NCI-H510A treated with DMSO at 0.1 percent for 48 hours (cell line): ENCODE measurements at regions not wholly inside any gene's neighbourhood (a gene's known extent, or its start where the extent isn't known, plus 50 kb on each side); places are given as distances from the start of the nearest gene placed in this dataset.
"Not testable (repeated sequence)": the region's sequence is repeated elsewhere in the genome, so short reads cannot be mapped to it uniquely, and the experiment has no call there.

ENCODE experiments used
- DNase-seq: peaks from one replicate; lab custom pipeline; 2025; lab: John Stamatoyannopoulos, UW

DNA sequence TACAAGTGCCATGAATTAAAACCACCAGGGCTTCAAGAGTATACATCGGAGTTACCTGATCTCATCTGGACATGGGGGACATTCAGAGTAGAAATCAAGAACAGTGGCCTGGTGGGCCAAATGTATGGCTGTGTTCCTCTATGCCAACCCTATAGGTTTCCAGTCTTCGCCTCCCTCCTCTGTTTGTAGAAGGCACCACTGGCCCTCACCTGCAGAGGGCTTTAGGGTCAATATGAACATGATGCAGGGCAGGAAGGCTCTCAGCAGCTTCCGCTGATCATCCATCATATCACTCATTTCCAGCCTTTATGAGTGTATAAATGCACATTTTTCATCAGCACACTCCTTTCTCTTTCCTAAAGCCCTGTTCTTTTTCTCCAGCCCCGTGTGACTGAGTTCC is 555.5 kb upstream of the BRINP1 start:
- no peak for DNase-seq

GRCh38 chr9:119917175-119917574 is 547.9 kb upstream of the BRINP1 start:
- DNase-seq, result no peak

- DNase-seq, result no peak
Observed at GRCh38 chr9:119907056-119907455, 537.8 kb upstream of the BRINP1 start.

DNA sequence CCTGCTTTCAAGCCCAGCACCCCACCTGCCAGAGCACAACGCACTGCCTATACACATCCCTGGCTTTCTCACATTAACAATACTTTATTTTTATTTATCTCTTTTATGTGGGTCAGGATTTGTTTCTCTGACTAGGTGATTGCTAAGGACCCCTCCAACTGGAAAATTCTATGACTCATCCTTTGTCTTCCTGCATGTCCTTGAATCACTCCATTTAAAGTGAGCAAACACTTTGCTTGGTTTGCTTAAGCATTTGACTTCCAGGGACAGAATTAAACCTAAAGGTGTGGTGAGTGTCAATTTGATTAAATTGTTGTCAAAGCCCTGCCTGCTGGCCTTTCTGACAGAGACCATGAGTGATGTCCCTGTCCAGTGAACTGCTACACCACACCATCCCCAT is 536.5 kb upstream of the BRINP1 start:
- peak; percentile 90 for DNase-seq

- no peak for DNase-seq
Observed at GRCh38 chr9:119903851-119904250, 534.6 kb upstream of the BRINP1 start.

GRCh38 chr9:119902611-119903010 is 533.4 kb upstream of the BRINP1 start:
- DNase-seq, result no peak

DNA sequence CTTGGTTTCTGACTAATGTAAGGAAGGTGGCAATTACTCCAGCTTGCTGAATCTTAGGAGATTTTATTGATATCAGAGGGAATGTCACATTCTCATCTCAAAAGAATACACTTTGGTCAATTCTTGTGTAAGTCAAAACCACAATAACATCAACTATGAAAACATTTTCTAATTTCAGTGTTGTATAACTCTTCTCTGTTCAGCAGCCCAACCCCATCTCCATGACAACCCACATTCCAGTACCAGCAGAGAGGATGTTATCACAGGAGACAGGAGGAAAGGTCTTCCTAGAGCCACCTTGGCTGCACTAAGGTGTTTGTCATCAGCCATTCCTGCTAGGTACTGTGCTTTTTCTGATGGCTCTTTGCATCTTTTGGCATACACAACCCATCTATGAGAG is 529.1 kb upstream of the BRINP1 start:
- no peak for DNase-seq

- DNase-seq, result no peak
Observed at GRCh38 chr9:119884438-119884837, 515.2 kb upstream of the BRINP1 start.

DNA sequence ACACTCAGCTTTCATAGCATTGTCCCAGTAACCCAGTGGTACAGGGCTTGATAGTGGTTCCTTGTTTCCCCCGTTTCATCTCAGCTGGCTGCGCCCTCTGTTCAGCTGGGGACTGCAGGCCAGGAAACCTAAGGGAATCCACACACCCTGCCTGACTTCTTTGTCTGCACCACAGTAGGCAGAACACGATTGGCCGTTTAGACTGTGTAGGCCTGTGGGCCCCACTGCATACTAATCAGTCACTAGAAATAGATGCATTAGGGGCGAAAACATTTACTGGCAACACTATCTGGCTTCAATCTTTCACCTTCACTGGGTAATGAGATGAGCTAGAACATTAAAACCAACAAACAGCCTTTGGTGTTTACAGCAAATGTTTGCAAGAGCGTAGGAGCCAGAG is 512.7 kb upstream of the BRINP1 start:
- no peak for DNase-seq

- no peak for DNase-seq
Observed at GRCh38 chr9:119880361-119880760, 511.1 kb upstream of the BRINP1 start.

DNA sequence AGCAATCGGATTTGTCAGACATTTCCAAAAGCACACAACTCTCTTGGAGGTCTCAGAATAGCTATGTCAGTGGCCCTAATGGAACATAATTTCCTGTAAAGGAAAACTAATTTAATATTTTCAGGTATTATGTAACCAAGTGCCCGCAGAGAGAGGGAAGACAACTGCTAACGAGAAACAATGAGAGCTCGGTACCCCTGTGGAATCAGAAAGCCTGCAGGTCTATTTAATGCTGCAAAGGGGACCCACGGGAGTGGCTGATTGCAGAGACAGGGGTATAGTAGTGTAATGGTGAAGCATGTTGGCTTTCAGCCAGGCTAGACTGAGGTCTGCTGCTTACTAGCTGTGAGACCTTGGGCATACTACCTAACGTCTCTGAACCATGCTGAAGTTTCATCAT is 508.1 kb upstream of the BRINP1 start:
- no peak for DNase-seq

GRCh38 chr9:119873877-119874276 is 504.6 kb upstream of the BRINP1 start:
- DNase-seq, result no peak

GRCh38 chr9:119870251-119870650 is 501.0 kb upstream of the BRINP1 start:
- DNase-seq, result not testable (repeated sequence)

GRCh38 chr9:119868694-119869093 is 499.5 kb upstream of the BRINP1 start:
- peak; percentile 8 for DNase-seq

GRCh38 chr9:119861842-119862241 is 492.6 kb upstream of the BRINP1 start:
- DNase-seq, result no peak

GRCh38 chr9:119859128-119859527 is 489.9 kb upstream of the BRINP1 start:
- no peak for DNase-seq

DNA sequence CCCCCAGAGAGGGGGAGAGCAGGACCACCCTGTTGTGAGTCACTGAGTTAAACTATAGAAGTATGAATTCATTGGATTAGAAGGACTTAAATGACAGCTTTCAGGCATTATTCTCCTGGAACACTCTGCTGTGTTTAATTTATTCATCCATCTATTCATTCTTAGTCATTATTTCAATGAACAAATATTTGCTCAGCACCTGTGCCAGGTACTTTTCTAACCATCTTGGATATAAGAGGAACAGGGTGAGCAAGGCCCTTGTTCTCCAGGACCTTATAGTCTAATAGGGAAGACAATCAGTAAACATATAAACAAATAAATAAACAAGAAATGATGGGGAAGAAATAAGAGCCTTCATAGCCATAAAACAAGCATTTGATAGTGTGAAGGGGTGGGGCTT is 483.9 kb upstream of the BRINP1 start:
- peak; percentile 45 for DNase-seq

DNA sequence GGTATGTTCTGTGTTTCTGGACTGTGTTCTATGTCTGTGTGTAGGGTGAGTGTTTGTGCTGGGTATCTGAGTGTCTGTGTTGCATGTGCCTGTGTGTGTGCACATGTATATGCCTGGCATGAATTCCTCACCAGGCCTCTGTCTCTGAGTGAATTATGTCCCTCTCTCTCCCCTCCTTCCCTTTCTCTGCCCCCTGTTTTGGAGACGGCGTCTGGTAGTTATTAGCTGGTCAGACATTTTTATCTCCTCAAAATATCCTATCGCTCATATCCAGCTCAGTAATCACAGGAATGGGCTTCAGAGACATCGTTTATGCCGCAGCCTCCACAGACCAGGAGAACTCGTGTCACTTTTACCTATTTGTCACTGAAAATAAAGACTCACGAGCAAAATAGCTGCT is 483.2 kb upstream of the BRINP1 start:
- DNase-seq, result no peak

- no peak for DNase-seq
Observed at GRCh38 chr9:119844431-119844830, 475.2 kb upstream of the BRINP1 start.

DNA sequence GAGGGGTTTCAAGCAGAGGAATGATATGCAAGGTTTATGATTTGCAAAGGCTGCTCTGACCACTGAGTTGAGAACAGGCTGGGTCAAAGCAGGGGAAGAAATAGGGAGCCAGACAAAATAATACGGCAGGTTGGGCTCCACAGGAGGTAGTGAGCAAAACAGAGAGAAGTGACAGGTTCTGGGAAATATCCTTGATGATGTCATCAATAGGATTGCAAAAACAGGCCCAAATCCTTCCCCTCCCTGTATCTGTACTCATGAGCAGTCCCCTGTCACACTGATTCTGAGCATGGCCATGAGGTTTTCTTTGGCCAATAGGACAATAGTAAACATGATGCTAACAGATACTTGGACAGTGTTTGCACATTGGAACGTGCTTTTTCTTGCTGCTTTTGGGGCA is 471.8 kb upstream of the BRINP1 start:
- no peak for DNase-seq

DNA sequence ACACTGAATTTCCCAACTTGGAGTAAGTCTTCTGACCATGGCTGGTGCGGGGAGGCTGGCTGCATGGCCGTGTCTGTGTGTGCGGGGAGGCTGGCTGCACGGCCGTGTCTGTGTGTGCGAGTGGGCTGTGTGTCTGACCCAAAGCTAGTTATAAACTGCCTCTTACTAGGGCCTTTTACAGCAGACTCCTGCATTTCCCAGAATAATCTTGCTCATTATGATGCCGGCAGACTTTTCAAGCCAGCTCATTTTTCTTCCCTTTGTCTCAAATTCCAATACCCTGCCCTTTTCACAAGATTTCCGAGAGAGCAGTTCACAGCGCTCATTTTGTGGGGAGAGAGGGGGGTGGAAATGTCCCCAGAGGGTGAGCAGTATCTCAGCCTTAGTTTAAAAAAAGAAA is 470.7 kb upstream of the BRINP1 start:
- no peak for DNase-seq

DNA sequence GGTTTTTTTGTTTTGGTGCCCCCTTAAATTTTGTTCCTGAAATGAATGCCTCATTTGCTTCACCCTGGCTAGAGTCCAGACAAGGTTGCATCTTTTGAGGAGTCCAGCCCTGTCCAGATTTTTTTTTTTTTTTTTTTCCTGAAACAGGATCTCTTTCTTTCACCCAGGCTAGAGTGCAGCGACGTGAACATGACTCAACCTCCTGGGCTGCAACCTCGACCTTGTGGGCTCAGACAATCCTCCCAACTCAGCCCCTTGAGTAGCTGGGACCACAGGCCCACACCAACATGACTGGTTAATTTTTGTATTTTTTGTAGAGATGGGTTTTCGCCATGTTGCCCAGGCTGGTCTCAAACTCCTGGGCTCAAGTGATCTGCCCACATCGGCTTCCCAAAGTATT is 469.0 kb upstream of the BRINP1 start:
- DNase-seq, result no peak

DNA sequence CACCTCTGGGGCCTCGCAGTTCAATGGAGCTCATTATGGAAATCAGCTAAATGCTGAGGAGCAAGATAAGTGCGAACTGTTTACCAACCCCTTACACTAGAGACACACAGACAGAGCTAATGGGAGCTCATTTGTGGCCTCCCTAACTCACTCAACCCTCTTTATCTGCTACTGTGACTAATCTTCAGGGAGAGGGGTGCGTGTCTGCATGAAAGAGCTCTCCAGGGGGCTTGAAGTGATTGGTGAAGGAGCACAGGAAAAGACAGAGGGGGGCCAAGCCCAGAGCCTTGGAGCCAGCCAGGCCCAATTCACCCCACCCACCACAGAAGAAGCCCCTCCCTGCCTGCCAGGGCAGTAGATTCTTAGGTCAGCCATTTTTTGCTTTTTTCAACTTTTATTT is 466.8 kb upstream of the BRINP1 start:
- no peak for DNase-seq

GRCh38 chr9:119834064-119834620 is 464.9 kb upstream of the BRINP1 start:
- DNase-seq, result no peak

DNA sequence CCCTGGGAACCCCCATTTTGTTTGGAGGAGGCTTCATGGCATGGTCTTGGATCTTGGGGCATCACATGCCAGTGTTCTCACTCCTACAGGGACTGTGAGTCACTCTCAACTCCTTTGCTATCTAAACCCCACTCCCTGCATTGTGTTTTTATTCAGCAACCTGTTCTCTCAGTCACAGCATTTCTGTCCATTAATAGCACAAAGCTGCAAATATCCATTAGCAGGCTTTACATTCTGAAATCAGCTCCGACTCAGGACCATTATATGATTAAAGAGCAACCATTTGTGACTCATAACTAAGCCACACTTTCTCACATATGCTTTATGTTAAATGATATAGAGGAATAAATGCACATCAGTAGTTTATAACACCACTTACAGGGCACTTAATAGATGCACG is 462.1 kb upstream of the BRINP1 start:
- DNase-seq, result no peak
